GM23338 (cell line): ENCODE measurements at regions not wholly inside any gene's neighbourhood (a gene's known extent, or its start where the extent isn't known, plus 50 kb on each side); places are given as distances from the start of the nearest gene placed in this dataset.

Experiments used
- ATAC-seq: fragments of 200-7000 bp; cut with Tn5 transposase; 3 replicates; pipeline ENCODE4 v1.9.1; 2020
- DNase-seq: peaks from one replicate; pipeline ENCODE4 v3.0.0-alpha.2; 2015; ENCODE audit warnings: low spot score
- H2AFZ ChIP-seq: fragments of 200-600 bp; sonication (generic); 2 replicates; pipeline ENCODE4 v1.8.0; 2016; ENCODE audit warnings: antibody characterized with exemption, mild to moderate bottlenecking, moderate library complexity
- H3F3A ChIP-seq: fragments of 200-600 bp; sonication (generic); replicated peaks from 2 replicates; pipeline ENCODE4 v1.8.0; 2017; ENCODE audit warnings: antibody characterized with exemption, mixed run types, low read depth
- H3K27ac ChIP-seq: fragments of 200-600 bp; sonication (generic); 2 replicates; pipeline ENCODE4 v1.6.1; 2016; ENCODE audit warnings: low read depth
- H3K27me3 ChIP-seq: fragments of 200-600 bp; sonication (generic); 2 replicates; pipeline ENCODE4 v1.8.0; 2016; ENCODE audit warnings: mild to moderate bottlenecking, mixed run types, moderate library complexity; ENCODE audit not compliant: insufficient read depth
- H3K36me3 ChIP-seq: fragments of 200-600 bp; sonication (generic); 2 replicates; pipeline ENCODE4 v1.8.0; 2016; ENCODE audit warnings: mild to moderate bottlenecking; ENCODE audit not compliant: insufficient read depth
- H3K4me1 ChIP-seq: fragments of 200-600 bp; sonication (generic); 2 replicates; pipeline ENCODE4 v1.8.0; 2016; ENCODE audit warnings: mild to moderate bottlenecking, moderate library complexity; ENCODE audit not compliant: insufficient read depth
- H3K4me2 ChIP-seq: fragments of 200-600 bp; sonication (generic); 2 replicates; pipeline ENCODE4 v1.7.1; 2017; ENCODE audit warnings: mixed run types
- H3K4me3 ChIP-seq: fragments of 200-600 bp; sonication (generic); 2 replicates; pipeline ENCODE4 v1.6.1; 2016; ENCODE audit warnings: mixed run types
- H3K79me2 ChIP-seq: fragments of 200-600 bp; sonication (generic); replicated peaks from 2 replicates; pipeline ENCODE4 v1.8.0; 2017; ENCODE audit warnings: mild to moderate bottlenecking; ENCODE audit not compliant: insufficient read depth
- H3K9me2 ChIP-seq: fragments of 200-600 bp; sonication (generic); 2 replicates; pipeline ENCODE4 v1.8.0; 2017; ENCODE audit not compliant: insufficient read depth
- H4K20me1 ChIP-seq: fragments of 200-600 bp; sonication (generic); replicated peaks from 2 replicates; pipeline ENCODE4 v1.8.0; 2017; ENCODE audit warnings: mild to moderate bottlenecking; ENCODE audit not compliant: insufficient read depth
- H3K27ac Mint-ChIP-seq: 2 replicates; pipeline ENCODE4 v1.8.0; 2020; ENCODE audit warnings: inconsistent platforms, mild to moderate bottlenecking, moderate library complexity, mixed read lengths
- H3K27me3 Mint-ChIP-seq: 3 replicates; pipeline ENCODE4 v1.8.0; 2022; ENCODE audit warnings: low read depth, mild to moderate bottlenecking, moderate library complexity, mixed read lengths, inconsistent platforms; ENCODE audit not compliant: insufficient read depth, poor library complexity
- H3K36me3 Mint-ChIP-seq: 3 replicates; pipeline ENCODE4 v1.8.0; 2021; ENCODE audit warnings: low read depth, mild to moderate bottlenecking, inconsistent platforms, moderate library complexity, mixed read lengths
- H3K4me1 Mint-ChIP-seq: 3 replicates; pipeline ENCODE4 v1.8.0; 2020; ENCODE audit warnings: mild to moderate bottlenecking, inconsistent platforms, mixed read lengths
- H3K4me3 Mint-ChIP-seq: 3 replicates; pipeline ENCODE4 v1.8.0; 2021; ENCODE audit warnings: moderate library complexity, mild to moderate bottlenecking, inconsistent platforms, mixed read lengths
- H3K9me3 Mint-ChIP-seq: 3 replicates; pipeline ENCODE4 v1.8.0; 2020; ENCODE audit warnings: moderate library complexity, mild to moderate bottlenecking, inconsistent platforms, mixed read lengths
- CREB1 ChIP-seq: fragments of 250-450 bp; sonication (Bioruptor Pico); IDR thresholded peaks from 2 replicates; pipeline ENCODE4 v1.5.0; 2020; ENCODE audit warnings: low read depth, mild to moderate bottlenecking, moderate library complexity
- ETS1 ChIP-seq: IDR thresholded peaks from 2 replicates; pipeline ENCODE4 v1.6.1; 2016; ENCODE audit warnings: antibody characterized with exemption
- EZH2 ChIP-seq: fragments of 200-600 bp; sonication (generic); IDR thresholded peaks from one replicate; pipeline ENCODE4 v1.8.0; 2017; ENCODE audit warnings: antibody characterized with exemption, mild to moderate bottlenecking, low read depth; ENCODE audit not compliant: unreplicated experiment
- EZH2phosphoT487 ChIP-seq: fragments of 200-600 bp; sonication (generic); IDR thresholded peaks from one replicate; pipeline ENCODE4 v1.8.1; 2018; ENCODE audit warnings: antibody characterized with exemption; ENCODE audit not compliant: unreplicated experiment
- JUNB ChIP-seq: IDR thresholded peaks from one replicate; pipeline ENCODE4 v1.6.1; 2016; ENCODE audit warnings: antibody characterized with exemption; ENCODE audit not compliant: unreplicated experiment
- NANOG ChIP-seq: IDR thresholded peaks from 2 replicates; pipeline ENCODE4 v1.6.1; 2016; ENCODE audit warnings: antibody characterized with exemption, borderline replicate concordance
- POLR2AphosphoS5 ChIP-seq: IDR thresholded peaks from 2 replicates; pipeline ENCODE4 v1.6.1; 2016; ENCODE audit warnings: antibody characterized with exemption, low read depth
- REST ChIP-seq: IDR thresholded peaks from one replicate; pipeline ENCODE4 v1.6.1; 2018; ENCODE audit warnings: antibody characterized with exemption; ENCODE audit not compliant: unreplicated experiment
- STAT1 ChIP-seq: IDR thresholded peaks from one replicate; pipeline ENCODE4 v1.6.1; 2016; ENCODE audit warnings: antibody characterized with exemption; ENCODE audit not compliant: unreplicated experiment
- ZNF114 ChIP-seq: fragments of 250-450 bp; sonication (Bioruptor Pico); IDR thresholded peaks from 2 replicates; pipeline ENCODE4 v1.5.0; 2020; ENCODE audit warnings: mild to moderate bottlenecking, moderate library complexity
- ZNF331 ChIP-seq: fragments of 250-450 bp; sonication (Bioruptor Pico); IDR thresholded peaks from 2 replicates; pipeline ENCODE4 v1.5.0; 2020; ENCODE audit warnings: low read depth, mild to moderate bottlenecking, moderate library complexity
- TF ChIP-seq, protein P1 (sequence below), 2 experiments: fragments of 200-600 bp in 1 of 2; sonication (generic) in 1 of 2; conservative IDR thresholded peaks; 2 replicates each; pipeline versions ENCODE4 v1.5.1 to v1.6.1; 2016 to 2017; ENCODE audit warnings: antibody characterized with exemption in 2 of 2, low read depth in 2 of 2, mild to moderate bottlenecking in 2 of 2, moderate library complexity in 1 of 2
- TF ChIP-seq, protein P2 (sequence below): fragments of 250-450 bp; sonication (Bioruptor Pico); IDR thresholded peaks from 2 replicates; pipeline ENCODE4 v1.5.0; 2020; ENCODE audit warnings: mild to moderate bottlenecking, moderate library complexity

DNA sequence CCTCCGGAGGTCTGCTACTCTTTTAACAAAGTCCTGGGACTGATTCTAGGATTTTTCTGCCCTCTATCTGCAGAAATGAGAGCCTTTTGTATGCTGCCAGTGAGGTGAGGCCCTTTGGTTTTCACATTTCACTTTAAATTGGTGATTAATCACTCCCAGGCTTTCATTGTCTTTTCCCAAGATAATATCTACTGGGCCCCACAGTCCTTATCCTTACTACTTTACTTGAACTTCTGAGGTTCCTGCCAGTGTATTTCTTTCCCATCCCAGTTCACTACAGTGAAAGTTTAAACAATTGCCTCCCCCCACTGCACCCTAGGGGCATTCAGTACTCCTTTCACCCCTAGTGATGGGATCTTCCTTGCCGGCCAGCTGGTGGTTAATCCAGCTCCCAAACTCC lies 127.4 kb upstream of the INHBA start:
- ATAC-seq (no peak), DNase-seq (no peak)
- H3K4me3 ChIP-seq = no peak overlapping the region
- H4K20me1 ChIP-seq = no peaks in the 10 kb centered on the region
- Mint-ChIP-seq H3K4me1 (peaks cover 12% of the 10 kb centered on the region; the same call in 2 of the 3 replicates), H3K27ac (no peak overlapping the region), H3K36me3 (peaks cover 8% of the 10 kb centered on the region; the same call in 2 of the 3 replicates), H3K9me3 (peaks cover 9% of the 10 kb centered on the region), H3K4me3 (no peak overlapping the region), H3K27me3 (peaks cover 3% of the 10 kb centered on the region)
- H3K9me2 ChIP-seq = peaks cover 6% of the 10 kb centered on the region; the same call in 1 of the 2 replicates
- H3K27ac ChIP-seq = no peak overlapping the region
- TF ChIP-seq REST = no peak
- TF ChIP-seq, protein P1, sequence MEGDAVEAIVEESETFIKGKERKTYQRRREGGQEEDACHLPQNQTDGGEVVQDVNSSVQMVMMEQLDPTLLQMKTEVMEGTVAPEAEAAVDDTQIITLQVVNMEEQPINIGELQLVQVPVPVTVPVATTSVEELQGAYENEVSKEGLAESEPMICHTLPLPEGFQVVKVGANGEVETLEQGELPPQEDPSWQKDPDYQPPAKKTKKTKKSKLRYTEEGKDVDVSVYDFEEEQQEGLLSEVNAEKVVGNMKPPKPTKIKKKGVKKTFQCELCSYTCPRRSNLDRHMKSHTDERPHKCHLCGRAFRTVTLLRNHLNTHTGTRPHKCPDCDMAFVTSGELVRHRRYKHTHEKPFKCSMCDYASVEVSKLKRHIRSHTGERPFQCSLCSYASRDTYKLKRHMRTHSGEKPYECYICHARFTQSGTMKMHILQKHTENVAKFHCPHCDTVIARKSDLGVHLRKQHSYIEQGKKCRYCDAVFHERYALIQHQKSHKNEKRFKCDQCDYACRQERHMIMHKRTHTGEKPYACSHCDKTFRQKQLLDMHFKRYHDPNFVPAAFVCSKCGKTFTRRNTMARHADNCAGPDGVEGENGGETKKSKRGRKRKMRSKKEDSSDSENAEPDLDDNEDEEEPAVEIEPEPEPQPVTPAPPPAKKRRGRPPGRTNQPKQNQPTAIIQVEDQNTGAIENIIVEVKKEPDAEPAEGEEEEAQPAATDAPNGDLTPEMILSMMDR (conservative IDR thresholded peaks at IDR 0.05; ENCODE audit: low read depth in 2 of 2) = no peak
- no peak for TF ChIP-seq ZNF331 (CRISPR knock-in tag)
- no peak for TF ChIP-seq EZH2
- TF ChIP-seq STAT1 = no peak
- TF ChIP-seq ETS1 = no peak
- no peak for TF ChIP-seq CREB1
- no peak for TF ChIP-seq POLR2AphosphoS5
- no peak for TF ChIP-seq ZNF114 (CRISPR knock-in tag)
- no peak for TF ChIP-seq EZH2phosphoT487
- TF ChIP-seq NANOG = no peak
- TF ChIP-seq, protein P2, sequence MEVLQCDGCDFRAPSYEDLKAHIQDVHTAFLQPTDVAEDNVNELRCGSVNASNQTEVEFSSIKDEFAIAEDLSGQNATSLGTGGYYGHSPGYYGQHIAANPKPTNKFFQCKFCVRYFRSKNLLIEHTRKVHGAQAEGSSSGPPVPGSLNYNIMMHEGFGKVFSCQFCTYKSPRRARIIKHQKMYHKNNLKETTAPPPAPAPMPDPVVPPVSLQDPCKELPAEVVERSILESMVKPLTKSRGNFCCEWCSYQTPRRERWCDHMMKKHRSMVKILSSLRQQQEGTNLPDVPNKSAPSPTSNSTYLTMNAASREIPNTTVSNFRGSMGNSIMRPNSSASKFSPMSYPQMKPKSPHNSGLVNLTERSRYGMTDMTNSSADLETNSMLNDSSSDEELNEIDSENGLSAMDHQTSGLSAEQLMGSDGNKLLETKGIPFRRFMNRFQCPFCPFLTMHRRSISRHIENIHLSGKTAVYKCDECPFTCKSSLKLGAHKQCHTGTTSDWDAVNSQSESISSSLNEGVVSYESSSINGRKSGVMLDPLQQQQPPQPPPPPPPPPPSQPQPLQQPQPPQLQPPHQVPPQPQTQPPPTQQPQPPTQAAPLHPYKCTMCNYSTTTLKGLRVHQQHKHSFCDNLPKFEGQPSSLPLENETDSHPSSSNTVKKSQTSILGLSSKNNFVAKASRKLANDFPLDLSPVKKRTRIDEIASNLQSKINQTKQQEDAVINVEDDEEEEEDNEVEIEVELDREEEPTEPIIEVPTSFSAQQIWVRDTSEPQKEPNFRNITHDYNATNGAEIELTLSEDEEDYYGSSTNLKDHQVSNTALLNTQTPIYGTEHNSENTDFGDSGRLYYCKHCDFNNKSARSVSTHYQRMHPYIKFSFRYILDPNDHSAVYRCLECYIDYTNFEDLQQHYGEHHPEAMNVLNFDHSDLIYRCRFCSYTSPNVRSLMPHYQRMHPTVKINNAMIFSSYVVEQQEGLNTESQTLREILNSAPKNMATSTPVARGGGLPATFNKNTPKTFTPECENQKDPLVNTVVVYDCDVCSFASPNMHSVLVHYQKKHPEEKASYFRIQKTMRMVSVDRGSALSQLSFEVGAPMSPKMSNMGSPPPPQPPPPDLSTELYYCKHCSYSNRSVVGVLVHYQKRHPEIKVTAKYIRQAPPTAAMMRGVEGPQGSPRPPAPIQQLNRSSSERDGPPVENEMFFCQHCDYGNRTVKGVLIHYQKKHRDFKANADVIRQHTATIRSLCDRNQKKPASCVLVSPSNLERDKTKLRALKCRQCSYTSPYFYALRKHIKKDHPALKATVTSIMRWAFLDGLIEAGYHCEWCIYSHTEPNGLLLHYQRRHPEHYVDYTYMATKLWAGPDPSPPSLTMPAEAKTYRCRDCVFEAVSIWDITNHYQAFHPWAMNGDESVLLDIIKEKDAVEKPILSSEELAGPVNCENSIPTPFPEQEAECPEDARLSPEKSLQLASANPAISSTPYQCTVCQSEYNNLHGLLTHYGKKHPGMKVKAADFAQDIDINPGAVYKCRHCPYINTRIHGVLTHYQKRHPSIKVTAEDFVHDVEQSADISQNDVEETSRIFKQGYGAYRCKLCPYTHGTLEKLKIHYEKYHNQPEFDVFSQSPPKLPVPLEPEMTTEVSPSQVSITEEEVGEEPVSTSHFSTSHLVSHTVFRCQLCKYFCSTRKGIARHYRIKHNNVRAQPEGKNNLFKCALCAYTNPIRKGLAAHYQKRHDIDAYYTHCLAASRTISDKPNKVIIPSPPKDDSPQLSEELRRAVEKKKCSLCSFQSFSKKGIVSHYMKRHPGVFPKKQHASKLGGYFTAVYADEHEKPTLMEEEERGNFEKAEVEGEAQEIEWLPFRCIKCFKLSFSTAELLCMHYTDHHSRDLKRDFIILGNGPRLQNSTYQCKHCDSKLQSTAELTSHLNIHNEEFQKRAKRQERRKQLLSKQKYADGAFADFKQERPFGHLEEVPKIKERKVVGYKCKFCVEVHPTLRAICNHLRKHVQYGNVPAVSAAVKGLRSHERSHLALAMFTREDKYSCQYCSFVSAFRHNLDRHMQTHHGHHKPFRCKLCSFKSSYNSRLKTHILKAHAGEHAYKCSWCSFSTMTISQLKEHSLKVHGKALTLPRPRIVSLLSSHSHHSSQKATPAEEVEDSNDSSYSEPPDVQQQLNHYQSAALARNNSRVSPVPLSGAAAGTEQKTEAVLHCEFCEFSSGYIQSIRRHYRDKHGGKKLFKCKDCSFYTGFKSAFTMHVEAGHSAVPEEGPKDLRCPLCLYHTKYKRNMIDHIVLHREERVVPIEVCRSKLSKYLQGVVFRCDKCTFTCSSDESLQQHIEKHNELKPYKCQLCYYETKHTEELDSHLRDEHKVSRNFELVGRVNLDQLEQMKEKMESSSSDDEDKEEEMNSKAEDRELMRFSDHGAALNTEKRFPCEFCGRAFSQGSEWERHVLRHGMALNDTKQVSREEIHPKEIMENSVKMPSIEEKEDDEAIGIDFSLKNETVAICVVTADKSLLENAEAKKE (CRISPR knock-in tag) = no peak
- no peak for TF ChIP-seq JUNB
- H3K36me3 ChIP-seq = no peaks in the 10 kb centered on the region
- no peak overlapping the region for H2AFZ ChIP-seq
- H3F3A ChIP-seq = no peaks in the 10 kb centered on the region
- H3K27me3 ChIP-seq = no peaks in the 10 kb centered on the region
- no peaks in the 10 kb centered on the region for H3K79me2 ChIP-seq
- H3K4me1 ChIP-seq = 0 out of 2 replicates have a peak, but pooled peaks cover 5% of the 10 kb centered on the region
- no peak overlapping the region for H3K4me2 ChIP-seq
